HG02571 (cell line): ENCODE measurements at regions not wholly inside any gene's neighbourhood (a gene's known extent, or its start where the extent isn't known, plus 50 kb on each side); places are given as distances from the start of the nearest gene placed in this dataset.
A peak's percentile ranks its signal among the peaks of the same experiment; 100 is the strongest.
"Not testable (repeated sequence)": the region's sequence is repeated elsewhere in the genome, so short reads cannot be mapped to it uniquely, and the experiment has no call there.

Experiments used
- ATAC-seq: cut with Tn5 transposase; IDR thresholded peaks from one replicate; pipeline ENCODE4 v1.9.1; 2021; ENCODE audit warnings: mild to moderate bottlenecking, moderate library complexity; ENCODE audit not compliant: unreplicated experiment

DNA sequence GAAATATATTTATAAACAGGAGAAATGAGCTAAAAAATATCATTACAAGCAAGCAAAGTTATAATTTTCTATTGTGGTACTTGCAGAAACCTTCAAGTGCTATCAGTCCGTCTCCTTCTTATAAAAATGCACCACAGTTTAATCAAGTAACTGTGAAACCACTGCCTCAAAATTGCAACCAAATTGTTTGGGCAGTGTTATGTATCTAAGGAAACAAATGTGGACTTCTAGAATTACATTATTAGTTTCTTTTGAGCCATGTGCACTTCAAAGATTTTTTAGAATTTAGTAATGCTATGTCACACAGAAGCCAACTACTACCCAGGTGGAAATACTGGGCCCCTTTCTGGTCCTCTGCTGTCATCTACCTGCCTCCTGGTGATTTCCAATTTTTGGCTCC, 495.6 kb downstream of the NYAP2 start:
- ATAC-seq: no peak

- ATAC-seq: no peak
These were observed 494.9 kb downstream of the NYAP2 start for GRCh38 chr2:225894236-225894980.

DNA sequence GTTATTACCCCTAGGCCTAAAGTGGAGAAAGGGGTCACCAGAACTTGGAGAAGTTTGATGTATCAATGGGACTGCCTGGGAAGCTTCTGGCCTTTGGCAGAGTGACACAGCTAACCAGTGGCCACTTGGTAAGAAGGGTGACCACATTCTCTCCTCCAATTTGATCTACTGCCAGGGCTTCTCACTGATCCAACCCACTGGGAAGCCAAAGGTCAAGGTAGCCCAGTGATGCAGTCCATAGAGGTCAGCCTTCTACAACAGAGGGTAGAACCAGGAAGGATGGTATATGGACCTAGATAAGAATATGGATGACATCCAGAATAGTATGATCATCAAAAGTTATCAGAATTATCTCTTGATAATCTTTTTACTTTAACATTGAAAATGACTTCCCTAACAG, 493.6 kb downstream of the NYAP2 start:
- no peak for ATAC-seq

GRCh38 chr2:225891771-225892170, 492.3 kb downstream of the NYAP2 start:
- ATAC-seq: no peak

DNA sequence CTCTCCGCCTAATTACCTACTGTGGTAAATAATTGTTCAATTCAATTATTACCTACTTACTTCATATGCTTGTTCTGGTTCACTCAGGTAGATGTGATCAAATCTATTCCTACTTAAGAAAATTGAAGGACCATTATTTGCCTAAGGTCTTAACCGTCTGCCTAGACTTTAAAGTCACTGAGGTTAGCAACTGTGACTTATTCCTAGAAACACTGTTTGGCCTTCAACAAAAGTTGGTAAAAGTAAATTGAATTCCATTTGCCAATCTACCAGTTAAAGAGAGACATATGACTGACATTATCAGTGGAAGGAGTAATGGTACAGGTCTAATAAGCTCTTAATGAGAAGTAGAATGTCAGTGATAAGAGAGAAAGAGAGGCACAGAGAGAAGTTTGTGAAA, 491.5 kb downstream of the NYAP2 start:
- ATAC-seq: no peak

DNA sequence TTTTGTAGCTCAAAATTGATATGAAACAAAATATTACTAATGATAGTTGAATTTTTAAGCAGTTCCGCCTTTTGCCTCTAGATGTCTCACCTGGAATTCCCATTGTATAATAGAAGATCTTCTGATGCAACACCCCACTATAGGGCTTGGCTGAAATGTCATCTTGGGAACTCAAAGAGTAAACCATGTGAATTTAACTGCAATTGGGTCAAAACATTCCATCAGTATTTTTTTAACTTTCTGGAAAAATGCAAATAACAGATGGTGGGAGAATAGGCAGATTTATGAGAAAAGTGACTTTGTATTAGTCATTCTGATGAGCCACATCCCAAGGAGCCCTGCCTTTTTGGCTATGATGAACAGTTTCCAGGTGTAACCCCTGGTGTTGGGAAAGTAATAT, 489.9 kb downstream of the NYAP2 start:
- peak; percentile 75 for ATAC-seq

DNA sequence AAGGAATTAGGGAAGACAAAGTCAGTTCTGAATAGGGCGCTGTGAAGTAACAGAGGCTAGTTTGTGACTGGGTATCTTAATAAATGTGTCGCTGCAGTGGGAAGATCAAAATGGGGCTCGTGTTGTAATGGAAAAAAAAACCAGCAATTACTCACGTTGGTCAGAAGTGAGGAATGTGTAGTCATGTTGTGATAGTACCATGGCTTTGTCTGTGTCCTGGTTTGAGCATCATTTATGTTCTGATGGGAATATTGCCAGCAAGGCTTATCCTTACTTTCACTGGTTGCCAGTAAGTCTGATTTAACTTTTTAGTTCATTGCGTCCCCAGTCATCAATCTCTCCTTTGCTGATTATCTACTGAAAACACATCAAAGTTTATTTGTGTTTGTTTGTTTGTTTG, 467.6 kb downstream of the NYAP2 start:
- no peak for ATAC-seq

- ATAC-seq: no peak
These were observed 466.0 kb downstream of the NYAP2 start for GRCh38 chr2:225865468-225865867.

DNA sequence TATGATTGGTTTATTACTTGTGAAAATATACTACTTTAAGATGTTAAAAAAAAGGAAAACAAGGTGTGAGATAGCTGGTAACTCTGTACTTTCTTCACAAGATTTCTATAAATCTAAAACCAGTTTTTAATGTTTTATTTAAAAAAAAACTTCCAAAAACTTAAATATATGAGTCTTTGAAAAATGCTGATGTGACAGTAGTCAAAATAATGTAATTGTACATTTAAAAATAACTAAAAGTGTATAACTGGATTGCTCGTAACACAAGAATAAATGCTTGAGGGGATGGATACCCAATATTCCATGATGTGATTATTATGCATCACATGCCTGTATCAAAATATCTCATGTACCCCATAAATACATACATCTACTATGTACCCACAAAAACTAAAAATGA, 464.9 kb downstream of the NYAP2 start:
- ATAC-seq: no peak

DNA sequence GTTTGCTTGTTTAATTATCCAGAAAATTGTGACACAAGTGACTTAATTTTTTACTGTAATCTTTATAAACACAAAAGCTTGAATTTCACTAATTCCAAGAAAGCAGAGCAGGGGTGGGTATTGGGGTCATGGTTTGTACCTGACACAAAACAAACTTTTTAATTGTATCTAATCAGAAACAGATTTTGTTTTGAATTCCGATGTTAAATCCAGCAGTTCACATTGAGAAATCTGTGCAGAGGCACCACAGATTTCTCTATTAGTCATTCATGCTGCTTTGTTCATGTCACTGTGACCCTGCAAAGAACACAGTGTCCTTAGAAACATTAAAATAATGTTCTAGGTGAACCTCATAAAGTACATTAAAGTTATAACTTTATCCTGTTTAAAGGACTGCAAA, 443.4 kb downstream of the NYAP2 start:
- ATAC-seq: no peak

DNA sequence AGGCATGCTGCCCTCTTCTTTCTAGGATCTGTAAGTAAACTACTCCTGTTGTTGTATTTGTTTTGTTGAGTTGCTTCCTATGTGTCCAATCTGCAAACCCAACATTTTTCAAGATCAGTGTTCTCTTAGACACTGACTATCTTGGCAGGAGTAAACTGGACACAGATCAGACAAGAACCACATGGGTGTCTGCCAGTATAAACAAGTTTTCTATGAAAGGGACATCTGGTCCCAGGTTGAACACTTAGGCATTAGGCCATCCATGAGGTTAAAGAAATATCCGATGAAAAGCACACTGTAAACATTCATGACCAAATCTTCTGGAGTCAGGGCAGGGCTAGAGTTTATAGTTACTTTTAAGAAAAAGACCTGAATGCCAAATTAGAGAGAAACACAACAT, 441.8 kb downstream of the NYAP2 start:
- no peak for ATAC-seq

DNA sequence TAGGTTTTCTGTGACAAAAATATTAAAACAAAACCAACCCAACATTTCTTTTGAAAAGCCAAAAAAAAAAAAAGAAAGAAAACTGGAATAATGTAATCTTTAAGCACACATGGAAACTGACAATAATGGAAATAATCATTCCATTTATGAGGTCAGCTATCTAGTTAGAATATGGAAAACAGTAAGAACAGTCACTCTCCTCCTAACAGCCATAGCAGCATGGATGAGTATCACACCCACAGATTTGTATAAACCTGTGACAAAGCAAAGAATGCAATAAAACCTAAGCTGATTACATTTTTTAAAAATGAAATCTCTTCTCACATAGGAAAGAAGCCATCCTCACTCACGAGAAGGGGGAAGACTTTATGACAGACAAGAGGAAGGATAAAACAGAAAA, 437.8 kb downstream of the NYAP2 start:
- no peak for ATAC-seq

DNA sequence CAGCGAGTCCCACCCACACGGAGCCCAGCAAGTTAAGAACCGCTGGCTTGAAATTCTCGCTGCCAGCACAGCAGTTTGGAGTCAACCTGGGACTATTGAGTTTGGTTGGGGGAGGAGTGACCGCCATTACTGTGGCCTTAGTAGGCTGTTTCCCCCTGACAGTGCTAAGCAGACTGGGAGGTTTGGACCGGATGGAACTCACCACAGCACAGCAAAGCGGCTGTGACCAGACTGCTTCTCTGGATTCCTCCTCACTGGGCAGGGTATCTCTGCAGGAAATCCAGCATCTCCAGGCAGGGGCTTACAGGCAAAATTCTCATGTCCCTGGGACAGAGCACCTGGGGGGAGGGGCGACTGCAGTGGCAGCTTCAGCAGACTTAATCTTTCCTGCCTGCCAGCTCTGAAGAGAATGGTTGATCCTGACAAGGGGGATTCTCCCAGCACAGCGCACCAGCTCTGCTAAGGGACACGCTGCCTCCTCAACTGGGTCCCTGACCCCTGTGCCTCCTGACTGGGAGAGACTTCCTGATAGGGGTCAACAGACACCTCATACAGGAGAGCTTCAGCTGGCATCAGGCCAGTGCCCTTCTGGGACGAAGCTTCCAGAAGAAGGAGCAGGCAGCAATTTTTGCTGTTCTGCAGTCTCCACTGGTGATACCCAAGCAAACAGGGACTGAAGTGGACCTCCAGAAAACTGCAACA, 425.4 kb downstream of the NYAP2 start:
- no peak for ATAC-seq

- ATAC-seq: no peak
These were observed 421.8 kb downstream of the NYAP2 start for GRCh38 chr2:225821351-225821750.

- no peak for ATAC-seq
These were observed 421.3 kb downstream of the NYAP2 start for GRCh38 chr2:225820826-225821225.

DNA sequence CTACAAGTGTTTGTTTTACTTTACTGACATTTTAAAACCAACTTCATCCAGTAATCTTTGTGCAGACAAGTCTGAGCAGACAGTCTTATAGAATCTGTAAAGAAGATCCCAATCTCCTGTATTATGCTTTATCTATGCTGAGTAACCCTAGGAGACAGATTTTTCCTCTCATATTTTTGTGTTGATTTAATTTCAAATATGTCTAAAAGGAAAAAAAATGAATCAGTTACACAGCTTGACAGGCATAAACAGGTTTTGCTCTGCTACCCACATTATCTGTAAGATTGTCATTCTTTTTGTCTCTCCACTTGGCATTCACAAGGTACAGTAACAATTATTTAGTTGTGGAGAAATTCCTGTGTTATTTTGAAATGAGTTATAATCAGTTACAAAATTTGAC, 415.0 kb downstream of the NYAP2 start:
- ATAC-seq: no peak

DNA sequence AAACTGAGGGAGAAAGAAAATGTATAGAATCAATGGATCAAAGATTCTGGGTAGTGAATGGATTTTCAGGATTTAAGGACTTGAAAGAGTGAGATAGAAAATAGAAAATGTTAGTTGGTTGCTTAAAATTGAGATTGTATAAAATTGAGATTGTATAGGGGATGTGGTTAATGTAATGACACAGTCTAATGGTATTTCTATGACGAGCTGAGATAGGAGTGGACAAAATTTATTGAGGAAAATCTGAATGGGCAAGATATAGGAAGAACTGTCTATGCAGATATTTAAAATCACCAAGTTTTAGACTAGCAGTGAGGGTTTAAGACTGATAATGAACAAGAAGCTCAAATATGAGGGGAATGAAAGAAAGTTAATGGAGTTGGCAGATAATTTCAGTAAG, 406.6 kb downstream of the NYAP2 start:
- no peak for ATAC-seq

DNA sequence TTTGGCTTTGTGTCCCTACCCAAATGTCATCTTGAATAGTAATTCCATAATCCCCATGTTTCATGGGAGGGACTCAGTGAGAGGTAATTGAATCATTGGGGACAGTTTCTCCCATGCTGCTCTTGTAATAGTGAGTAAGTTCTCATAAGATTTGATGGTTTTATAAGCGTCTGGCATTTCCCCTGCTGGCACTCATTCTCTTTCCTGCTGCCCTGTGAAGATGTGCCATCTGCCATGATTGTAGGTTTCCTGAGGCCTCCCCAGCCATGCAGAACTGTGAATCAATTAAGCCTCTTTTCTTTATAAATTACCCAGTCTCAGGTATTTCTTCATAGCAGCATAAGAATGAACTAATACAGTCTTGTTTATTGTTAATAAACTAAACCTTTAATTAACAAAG, 402.6 kb downstream of the NYAP2 start:
- not testable (repeated sequence) for ATAC-seq

DNA sequence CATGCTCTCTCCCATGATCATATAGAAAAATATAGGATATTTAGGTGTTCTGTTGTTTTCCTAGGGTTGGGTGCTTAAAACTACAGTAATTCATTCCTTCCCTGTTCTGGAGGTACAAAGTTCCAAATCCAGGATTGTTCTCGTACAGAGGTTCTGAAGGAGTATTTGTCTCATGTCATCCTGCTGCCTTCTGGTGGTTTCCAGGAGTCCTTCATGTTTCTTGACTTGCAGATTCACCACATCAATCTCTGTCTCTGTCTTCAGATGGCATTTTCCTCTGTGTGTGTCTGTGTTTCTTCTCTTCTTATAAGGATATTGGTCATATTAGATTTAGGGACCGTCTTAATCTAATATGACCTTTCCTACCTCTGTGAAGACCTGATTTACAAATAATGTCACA, 397.9 kb downstream of the NYAP2 start:
- ATAC-seq: no peak

DNA sequence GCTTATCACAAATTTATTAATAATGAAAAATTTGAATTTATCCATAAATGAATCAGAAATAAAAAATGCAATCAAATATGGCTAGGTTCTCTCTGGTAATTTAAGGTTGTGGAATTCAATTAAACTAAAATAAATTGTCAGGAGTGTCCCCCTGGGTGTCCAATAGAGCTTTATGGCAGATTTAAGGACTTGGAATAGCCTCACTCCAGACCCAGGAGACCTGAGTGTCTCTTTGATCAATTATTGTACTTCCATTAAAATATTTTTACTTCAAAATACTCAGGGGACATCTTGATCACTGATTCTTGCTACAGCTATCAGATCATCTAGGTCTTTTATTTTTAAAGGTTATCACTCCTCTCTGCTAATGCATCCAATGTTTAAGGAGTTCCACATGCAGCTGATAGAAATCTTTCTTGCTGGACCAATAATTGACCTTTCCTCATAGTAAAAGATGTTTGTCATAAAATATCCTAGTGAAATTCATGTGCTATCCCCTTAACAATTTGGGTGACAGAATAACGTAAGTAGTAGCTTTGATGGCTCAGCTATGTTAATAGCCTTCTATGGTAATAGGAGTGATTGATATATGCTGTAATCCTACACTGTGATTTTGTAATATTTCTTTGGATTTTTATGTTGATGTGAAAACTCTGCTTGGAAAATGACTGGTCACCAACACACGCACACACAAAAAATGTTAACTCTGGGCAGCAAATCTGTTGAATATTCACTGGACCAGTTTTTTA, 395.3 kb downstream of the NYAP2 start:
- ATAC-seq: no peak

DNA sequence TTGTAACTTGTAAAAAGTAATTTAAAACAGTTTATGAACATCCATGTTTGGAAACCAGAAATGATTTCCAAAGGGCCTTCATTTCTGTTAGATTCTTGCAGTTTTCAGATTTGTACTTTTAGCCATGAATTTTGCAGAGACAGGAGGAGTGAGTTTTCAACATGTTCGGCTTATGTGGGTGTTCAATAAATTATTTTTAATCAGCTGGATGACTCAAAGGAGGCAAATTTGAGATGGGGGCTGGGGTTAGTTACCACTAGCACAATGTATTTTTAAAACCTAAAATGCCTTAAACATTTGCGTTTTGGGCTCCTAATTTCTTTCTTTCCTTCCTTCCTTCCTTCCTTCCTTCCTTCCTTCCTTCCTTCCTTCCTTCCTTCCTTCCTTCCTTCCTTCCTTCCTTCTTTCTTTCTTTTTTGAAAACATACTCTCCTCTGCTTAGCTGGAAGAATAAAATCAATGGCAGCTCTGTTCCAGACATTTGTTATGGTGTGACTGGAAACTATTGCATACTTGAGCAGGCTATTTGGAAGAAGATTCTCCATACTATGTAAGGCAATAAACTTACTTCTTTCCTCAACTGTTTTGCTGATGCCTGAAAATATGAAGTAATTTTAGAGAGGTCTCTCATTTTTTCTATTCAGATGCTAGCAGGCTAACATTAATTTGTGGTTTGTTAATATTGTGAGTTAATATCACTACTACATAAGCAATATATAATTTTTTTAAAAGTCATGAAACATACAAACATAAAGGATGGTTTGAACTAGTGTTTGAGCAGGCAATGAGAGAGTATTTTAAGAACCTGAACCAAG, 394.4 kb downstream of the NYAP2 start:
- ATAC-seq: no peak
